ENCODE measurements at regions not wholly inside any gene's neighbourhood (a gene's known extent, or its start where the extent isn't known, plus 50 kb on each side); places are given as distances from the start of the nearest gene placed in this dataset.
"Not testable (repeated sequence)": the region's sequence is repeated elsewhere in the genome, so short reads cannot be mapped to it uniquely, and the experiment has no call there.

DNA sequence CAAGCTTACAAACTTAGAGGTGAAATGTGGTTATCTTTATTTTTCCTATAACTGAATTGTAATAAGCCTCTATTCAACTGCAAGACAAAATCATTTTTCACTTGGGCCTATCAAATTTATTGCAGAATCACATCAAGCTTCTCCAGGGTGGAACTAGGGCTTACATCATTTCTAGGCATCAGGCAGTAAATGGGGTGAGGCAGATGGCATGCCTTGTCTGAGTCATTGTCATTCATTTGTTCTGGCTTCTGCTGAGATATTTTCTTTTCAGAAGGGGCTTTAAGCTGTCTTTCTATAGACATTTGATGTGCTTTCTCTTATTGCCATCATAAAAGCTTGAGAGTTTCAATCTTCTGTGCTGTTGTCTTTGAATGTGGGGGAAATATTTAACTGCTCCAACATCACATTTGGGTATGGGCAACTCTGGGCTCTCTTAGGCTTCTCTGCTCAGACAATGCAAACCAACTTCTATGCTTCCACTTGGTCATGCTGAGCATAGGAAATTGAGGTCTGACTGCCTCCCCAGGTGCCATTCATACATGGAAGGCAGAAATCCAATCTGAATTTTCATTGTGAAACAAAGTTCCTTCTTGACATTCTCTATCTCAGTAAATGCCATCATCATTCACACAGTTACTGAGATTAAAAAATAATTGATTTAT, 225.8 kb upstream of the GIMD1 start:
- no peak for DNase-seq (ENCODE audit: low read depth in 2 of 2)

DNA sequence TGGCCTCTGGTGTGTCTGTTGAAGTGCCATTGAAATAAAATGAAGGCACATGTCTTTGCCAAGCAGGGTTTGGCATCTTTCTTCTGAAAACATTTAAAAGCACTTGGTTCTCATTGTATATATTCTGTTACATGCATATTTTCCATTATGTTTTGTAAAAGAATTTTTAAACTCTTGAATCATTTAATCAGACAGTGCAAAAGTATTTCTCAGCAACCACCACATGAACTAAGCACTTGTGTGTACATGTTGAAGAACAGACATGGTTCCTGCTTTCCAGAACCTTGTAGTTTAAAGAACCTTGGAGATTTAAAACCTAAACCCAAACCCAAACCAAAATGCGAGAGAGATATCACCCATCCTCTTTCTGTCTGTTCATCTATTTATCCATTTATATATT, 220.3 kb upstream of the GIMD1 start:
- DNase-seq (ENCODE audit: low read depth in 2 of 2): no peak

DNA sequence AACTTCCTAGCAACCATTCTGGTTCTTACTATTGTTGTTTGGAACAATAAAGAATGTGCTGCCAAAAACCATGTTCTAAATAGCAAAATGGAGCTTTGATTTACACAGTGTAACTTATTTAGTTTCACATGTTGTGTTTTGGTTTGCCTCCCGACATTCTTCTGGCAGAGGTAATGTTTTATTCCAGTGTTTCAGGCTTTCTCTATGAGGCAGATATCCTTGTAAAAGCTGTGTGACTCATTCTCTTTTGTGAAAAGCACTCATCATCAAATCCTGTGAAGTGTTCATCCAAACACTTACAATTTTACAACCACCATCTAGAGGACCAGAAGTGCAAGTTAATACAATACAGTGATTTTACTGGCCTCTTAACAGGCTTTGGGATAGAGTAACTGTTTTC, 219.0 kb upstream of the GIMD1 start:
- no peak for DNase-seq (ENCODE audit: low read depth in 2 of 2)

DNA sequence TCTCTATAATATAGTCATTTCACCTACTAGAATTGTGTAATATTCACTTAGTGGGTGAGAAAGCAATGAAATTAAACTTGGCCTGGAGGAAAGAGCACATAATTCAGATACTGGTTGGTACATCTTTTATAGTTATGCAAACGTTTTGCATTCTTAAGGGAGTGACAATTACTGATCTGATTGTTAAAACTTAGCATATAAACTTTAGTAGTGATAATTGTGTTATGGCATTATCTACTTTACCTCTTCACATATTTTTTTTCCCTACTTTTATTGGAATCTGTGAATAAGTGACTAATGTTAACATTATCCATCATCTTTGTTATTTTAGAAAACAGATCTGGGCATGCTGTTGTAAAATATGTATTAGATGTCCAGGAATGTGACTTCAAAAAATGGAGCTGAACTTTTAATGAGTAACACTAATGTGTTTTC, 217.4 kb upstream of the GIMD1 start:
- DNase-seq (ENCODE audit: low read depth in 2 of 2): no peak

DNA sequence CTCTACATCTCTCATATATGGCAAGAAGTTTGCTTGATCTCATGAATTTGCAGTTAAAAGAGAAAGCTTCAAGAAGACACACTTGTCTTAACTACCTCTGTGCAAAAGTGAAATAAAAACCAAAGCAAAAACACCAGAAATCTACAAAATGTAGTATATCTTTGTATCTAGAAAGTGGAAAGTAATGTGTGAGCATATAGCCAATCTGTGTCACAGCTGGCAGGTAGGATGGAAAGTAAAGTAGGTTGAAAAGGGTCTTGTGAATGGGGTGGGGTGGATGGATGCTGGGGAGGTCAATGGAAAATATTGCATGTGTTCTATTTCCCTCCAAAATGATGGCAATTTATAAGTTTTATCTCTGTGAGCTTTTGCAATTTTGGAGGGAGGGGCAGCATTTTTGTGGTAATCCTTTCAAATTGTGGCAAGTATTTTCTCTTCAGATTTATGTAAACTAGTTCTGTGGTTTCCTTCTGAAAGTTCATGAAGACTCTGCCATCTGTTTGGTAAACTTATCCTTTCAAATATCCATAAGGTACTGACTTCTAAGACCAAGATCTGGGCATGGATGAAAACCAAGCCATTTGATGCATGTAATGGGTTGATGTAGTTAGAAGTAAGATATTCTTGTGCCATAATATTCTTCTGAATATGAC, 215.9 kb upstream of the GIMD1 start:
- DNase-seq (ENCODE audit: low read depth in 2 of 2): no peak

DNA sequence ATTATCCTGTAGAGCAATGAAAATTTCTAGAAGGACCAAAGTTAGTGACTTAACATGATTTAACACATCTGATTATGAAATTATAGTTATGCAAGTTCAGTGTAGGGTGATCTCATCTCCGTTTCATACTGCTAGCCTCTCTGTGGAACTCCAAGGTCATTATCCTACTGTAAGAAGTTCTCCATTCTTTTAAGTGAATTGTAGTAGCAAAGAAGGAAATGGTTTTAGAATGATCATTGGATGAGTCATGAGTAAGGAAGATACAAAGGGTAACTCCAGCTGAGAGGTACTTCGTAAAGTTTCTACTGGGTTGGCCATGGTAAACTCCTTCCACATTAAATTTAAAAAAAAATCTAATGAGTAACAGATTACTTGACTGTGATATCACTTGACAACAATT, 215.0 kb upstream of the GIMD1 start:
- no peak for DNase-seq (ENCODE audit: low read depth in 2 of 2)

DNA sequence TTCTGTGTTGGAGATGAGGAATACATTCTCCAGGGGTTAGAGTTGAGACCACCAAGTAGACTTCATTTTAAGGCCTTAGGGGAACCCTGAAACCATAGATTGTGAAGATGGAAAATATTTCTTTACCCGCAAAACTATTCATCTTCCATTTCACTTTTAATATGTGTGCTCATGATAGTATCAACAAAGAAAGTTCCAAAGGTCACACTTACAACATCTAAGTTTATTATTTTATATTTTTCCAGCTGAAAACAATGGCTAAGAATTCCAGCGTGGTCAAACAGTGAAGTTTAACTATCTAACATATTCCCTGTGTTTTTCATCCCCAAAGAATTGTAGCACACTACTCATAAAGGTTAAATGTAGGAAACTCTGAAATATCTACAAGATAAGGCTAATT, 214.5 kb upstream of the GIMD1 start:
- DNase-seq (ENCODE audit: low read depth in 2 of 2): no peak

DNA sequence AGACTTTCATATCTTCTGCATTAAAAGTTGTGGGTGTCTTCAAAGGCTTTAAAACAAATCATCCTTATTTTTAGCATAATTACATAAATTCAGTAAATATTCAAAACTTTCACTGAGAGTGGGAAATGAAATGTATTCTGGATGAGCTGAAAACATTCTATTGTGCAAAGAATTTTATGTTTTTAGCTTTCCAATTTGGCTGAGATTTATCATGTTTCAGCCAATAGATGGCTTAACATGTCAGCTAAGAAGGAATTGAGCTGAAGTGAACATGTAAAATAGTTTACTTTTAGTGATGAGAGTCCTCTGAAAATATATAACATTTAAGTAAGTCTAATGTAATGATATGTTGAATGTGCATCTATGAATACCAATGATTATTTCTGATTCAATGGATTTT, 213.5 kb upstream of the GIMD1 start:
- DNase-seq (ENCODE audit: low read depth in 2 of 2): no peak

DNA sequence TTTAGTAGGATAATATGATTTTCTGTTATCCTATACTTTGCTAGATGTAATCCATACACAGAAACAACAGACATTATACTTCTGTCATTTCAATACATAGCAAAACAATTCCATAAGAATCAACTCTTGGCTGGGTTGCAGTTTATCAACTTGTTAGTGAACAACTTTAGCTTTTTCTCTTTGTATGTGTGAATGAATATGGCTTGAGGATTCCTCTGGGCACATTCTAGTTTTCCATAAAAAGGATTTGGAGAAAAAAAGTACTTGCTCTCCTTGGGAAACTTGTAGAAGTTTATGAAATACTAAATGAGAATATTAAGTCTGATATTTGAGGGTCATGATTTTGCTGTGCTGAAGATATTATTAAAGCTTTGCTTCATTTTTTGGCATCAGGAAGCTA, 210.7 kb upstream of the GIMD1 start:
- no peak for DNase-seq (ENCODE audit: low read depth in 2 of 2)

DNA sequence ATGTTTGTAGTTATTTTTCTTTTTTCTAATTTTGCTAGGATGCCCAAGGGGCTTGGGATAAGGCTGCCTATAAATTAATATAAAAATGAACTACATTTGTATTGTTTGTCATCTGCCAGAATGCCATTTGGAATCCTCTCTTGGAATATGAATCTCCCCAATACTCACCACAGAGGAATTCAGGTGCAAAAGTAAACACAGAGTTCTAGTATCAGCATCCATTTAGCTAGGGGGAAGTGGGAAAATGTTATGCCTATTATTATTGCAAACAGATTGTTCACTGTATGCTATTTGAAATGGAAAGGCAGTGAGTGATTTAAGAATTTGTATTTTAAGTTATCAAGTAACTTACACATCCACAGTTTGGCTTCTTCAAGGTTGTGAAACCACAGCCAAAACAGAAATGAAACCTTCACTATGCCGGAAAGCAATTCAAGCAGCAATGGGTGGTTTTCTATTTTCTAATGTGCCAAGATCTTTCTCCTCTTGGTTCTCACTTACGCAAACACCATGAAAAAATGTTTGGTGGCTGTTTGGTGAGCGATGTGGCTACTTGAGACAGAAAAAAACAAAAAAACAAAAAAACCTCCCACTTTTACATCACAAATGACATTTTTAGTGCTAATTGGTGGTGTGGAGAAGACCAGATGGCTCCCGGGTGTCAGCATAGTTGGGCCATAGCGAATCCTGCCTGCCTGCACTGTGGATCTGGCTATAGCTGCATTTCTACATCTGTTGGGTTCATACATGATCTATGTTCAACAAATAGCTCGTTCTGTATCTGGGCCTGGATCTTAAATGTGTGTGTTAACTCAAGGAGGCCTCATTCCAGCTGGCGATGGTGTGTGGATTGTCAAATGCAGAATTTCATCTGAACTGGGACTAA, 200.8 kb upstream of the GIMD1 start:
- DNase-seq (ENCODE audit: low read depth in 2 of 2): no peak

DNA sequence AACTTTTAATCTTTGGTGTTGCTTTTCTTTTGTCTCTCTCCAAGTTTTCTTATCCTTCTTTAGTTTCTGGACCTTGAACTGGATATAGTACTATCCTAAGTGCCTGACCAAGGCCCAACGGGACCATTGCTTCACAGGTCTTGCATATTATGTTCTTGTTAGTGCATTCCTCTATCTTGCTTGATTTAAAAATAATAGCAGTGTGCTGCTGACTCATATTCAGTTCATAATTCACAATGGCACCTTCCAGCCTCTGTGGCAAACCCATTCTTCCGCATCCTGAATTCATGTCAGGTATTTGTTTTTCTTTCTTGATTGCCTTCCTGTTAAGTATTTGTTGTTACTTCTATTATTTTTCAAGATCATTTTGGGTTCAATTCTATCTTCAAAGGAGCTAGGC, 197.1 kb upstream of the GIMD1 start:
- no peak for DNase-seq (ENCODE audit: low read depth in 2 of 2)

DNA sequence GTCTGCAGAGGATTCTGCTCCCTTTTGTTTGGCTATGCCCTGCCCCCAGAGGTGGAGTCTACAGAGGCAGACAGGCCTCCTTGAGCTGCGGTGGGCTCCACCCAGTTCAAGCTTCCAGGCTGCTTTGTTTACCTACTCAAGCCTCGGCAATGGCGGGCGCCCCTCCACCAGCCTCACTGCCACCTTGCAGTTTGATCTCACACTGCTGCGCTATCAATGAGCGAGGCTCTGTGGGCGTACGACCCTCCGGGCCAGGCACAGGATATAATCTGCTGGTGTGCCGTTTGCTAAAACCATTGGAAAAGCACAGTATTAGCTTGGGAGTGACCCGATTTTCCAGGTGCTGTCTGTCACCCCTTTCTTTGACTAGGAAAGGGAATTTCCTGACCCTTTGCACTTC, 195.1 kb upstream of the GIMD1 start:
- not testable (repeated sequence) for DNase-seq (ENCODE audit: low read depth in 2 of 2)

DNA sequence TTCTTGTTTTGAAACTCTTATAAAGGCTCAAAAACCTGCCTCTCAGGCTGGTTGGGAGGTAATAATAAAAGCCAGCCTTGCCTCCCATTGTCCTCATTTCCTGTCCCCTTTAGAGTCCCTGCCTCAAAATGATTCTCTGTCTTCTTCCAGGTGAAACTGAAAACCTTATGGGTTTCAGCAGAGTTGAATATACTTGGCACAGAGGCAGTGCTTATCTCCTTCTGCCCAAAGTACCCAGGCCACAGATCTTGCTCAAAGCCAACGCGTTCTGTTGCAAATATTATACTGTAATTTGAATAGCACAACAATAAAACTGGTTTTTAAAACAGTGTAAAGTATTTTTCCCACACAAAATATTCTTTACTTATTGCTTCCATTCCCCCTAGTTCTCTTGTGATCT, 183.1 kb upstream of the GIMD1 start:
- no peak for DNase-seq (ENCODE audit: low read depth in 2 of 2)

DNA sequence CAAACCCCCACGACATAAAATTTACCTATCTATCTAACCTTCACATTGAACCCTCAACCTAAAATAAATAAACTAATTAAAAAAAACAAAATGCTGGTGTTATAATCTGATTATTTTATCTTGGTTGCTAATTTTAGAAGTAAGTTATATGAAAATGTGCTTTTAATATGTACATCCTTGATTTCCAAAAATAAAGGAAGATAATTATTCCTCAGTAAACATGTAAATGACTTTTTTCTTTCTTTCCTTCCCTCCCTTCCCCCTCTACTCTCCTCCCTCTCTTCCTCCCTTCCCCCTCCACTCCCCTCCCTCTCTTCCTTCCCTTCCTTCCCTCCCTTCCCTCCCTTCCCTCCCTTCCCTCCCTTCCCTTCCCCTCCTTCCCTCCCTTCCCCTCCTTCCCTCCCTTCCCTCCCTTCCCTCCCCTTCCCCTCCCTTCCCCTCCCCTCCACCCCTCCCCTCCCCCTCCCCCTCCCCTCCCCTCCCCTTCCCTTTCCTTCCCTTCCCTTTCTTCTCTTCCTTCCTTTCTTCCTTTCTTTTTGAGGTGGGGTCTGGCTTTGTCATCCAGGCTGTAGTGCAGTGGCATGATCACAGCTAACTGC, 180.0 kb upstream of the GIMD1 start:
- no peak for DNase-seq (ENCODE audit: low read depth in 2 of 2)

DNA sequence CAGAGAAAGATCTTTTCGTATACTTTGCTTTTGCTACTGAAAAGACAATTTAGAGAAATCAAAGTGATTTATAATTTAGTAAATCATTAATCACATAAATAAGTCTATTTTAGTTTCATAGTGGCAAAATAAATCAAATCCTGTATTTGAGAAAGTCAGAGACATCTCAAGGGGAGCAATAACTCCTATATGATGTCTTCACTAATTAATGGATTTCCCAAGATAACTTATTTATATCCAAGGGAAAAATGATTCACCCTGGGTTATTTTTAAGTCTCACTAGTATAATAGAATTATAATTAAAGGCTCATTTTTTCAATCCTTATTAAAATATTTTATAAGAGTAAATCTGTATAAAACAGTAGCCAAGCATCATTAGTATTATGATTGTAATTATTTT, 177.8 kb upstream of the GIMD1 start:
- no peak for DNase-seq (ENCODE audit: low read depth in 2 of 2)

DNA sequence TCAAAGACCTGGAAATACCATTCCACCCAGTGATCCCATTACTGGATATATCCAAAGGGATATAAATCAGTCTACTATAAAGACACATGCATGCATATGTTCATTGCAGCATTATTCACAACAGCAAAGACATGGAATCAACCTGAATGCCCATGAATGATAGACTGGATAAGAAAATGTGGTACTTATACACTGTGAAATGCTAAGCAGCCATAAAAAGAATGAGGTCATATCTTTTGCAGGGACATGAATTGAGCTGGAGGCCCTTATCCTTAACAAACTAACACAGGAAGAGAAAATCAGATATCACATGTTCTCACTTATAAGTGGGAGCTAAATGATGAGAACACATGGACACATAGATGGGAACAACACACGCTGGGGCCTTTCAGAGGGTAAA, 174.0 kb upstream of the GIMD1 start:
- DNase-seq (ENCODE audit: low read depth in 2 of 2): not testable (repeated sequence)

DNA sequence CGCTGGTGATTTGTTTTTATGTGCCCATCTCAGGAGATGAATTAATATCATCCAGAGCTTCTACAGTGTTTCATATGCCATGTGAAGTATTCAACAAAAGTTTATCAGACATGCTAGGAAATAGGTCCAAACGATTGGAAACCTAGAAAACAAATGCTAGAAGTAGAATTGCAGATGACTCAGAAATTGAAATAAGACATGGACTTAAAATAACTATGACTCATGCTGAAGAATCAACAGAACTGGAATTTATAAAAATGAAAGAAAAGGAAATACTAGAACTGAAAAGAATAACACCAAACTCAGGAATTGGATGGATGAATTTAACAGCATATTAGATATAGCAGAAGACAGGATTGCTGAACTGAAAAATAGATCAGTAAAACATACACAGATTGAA, 172.7 kb upstream of the GIMD1 start:
- DNase-seq (ENCODE audit: low read depth in 2 of 2): no peak

DNA sequence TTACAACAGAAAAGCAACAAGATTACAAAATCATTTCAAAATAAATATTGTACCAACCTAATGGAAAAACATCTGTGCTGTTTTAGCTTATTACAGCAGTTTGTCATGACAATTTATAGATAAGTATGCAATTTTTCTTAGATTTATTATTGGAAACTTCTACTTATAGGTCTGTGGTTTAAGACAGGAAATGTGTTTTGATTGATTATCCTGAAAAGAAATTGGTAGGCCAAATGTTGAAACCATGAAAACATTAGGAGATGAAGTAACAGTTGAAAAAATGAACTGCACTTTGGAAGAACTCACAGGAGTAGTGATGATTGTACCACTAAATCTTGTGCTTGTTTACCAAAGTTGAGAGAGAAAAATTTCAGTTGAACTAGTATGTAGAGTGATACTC, 162.2 kb upstream of the GIMD1 start:
- no peak for DNase-seq (ENCODE audit: low read depth in 2 of 2)

DNA sequence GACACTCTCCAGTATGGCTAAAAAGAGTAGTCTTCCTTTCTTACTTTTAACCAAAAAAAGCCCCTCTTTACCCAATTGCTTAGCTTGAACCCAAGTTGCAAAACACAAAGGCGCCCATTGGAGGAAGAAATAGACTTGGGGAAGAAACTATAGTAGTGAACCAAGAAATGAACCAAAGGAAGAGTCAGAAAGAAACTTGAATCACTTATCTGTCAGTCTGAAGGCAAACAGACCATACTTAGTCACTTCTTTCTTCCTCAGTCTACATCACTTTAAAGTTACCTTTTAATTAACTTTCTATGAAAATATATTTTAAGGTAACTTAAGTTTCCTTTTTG, 161.4 kb upstream of the GIMD1 start:
- no peak for DNase-seq (ENCODE audit: low read depth in 2 of 2)

DNA sequence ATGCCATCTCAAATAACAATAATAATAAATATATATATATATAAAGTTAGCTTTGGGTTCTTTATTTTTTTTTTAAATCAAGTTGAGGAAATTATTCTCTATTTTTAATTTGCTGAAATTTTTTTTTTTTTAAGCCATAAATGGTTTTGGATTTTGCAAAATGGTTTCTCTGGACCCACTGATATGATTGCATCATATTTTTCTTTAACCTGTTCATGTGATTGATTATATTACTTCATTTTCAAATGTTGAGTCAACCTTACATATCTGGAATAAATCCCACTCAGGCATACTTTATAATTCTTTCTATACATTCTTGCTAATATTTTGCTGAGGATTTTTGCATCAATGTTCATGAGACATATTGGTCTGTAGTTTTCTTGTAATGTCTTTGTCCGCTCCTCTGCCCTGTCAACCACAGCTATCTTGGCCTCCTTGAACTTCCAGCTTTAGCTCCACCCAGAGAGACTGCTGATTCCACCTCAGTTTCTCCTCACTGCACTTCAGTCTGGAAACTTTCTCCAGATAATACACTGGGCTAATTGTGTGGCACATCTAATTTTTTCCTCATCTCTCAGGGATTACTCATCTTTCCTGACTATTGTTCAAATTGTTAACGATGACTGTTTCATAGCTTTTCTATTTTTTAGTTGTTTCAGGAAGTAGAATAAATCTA, 160.9 kb upstream of the GIMD1 start:
- DNase-seq (ENCODE audit: low read depth in 2 of 2): no peak

DNA sequence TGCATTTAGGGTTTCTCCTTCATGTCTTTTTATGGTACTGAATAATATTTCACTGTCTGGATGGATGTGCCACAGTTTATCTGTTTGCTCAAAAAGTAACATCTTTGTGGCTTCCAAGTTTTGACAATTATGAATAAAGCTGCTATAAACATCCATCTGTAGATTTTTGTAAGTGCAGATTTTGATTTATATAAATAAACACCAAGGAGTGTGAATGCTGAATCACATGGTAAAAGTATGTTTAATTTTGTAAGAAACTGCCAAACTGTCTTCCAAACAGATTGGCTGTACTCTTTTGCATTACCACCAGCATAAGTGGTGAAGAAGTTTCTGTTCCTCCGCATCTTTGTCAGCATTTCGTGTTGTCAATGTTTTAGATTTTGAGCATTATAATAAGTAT, 158.7 kb upstream of the GIMD1 start:
- DNase-seq (ENCODE audit: low read depth in 2 of 2): no peak

DNA sequence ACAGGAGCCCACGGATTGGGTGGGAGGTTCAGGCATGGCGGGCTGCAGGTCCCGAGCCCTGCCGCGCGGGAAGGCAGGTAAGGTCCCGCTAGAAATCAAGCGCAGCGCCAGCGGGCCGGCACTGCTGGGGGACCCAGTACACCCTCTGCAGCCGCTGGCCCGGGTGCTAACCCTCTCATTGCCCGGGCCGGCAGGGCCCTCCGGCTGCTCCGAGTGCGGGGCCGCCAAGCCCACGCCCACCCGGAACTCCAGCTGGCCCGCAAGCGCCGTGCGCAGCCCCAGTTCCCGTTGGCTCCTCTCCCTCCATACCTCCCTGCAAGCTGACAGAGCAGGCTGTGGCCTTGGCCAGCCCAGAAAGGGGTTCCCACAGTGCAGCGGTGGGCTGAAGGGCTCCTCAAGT, 156.8 kb upstream of the GIMD1 start:
- not testable (repeated sequence) for DNase-seq (ENCODE audit: low read depth in 2 of 2)

Data from stimulated activated CD4-positive, alpha-beta T cell treated with anti-CD3 and anti-CD28 coated beads, Interleukin-1b, Interleukin-23, amount 100 ng/mL, for 4 hours (primary cell).